ENCODE measurements at regions not wholly inside any gene's neighbourhood (a gene's known extent, or its start where the extent isn't known, plus 50 kb on each side); places are given as distances from the start of the nearest gene placed in this dataset.

- TF ChIP-seq ZSCAN23 (tag by site-specific recombination; IDR thresholded peaks at IDR 0.05), result no peak
Observed at GRCh38 chr1:181405584-181405983, 77.7 kb upstream of the CACNA1E start (continued).

GRCh38 chr1:181406989-181407388, 76.3 kb upstream of the CACNA1E start:
- no peaks in the 10 kb centered on the region for H3K4me1 ChIP-seq (ENCODE audit: control insufficient read depth, insufficient read depth, low read length)
- H3K4me3 ChIP-seq (ENCODE audit: low read depth, low read length), result no peak overlapping the region
- no peaks in the 10 kb centered on the region for H3K36me3 ChIP-seq (ENCODE audit: control insufficient read depth in 2 of 2, insufficient read depth in 1 of 2, low read length in 2 of 2)
- ChIA-PET POLR2A (no interaction called here), CTCF (no interaction called here)
- no peaks in the 10 kb centered on the region for H3K9me3 ChIP-seq (ENCODE audit: control insufficient read depth, insufficient read depth, low read depth, low read length)
- TF ChIP-seq ZBTB10 (tag by site-specific recombination; IDR thresholded peaks at IDR 0.05) (no peak), ZNF518A (tag by site-specific recombination; conservative IDR thresholded peaks at IDR 0.05; ENCODE audit: low read depth) (no peak), ZNF423 (tag by site-specific recombination; IDR thresholded peaks at IDR 0.05) (no peak), REPIN1 (tag by site-specific recombination; IDR thresholded peaks at IDR 0.05; ENCODE audit: low read depth) (no peak), KLF10 (tag by site-specific recombination; IDR thresholded peaks at IDR 0.05) (no peak), ZNF114 (tag by site-specific recombination; IDR thresholded peaks at IDR 0.05) (no peak), ZNF416 (tag by site-specific recombination; IDR thresholded peaks at IDR 0.05) (no peak), ZNF596 (tag by site-specific recombination; IDR thresholded peaks at IDR 0.05) (no peak)
- H3K27ac ChIP-seq (ENCODE audit: extremely low read depth, low read depth, low read length), result no peak overlapping the region

GRCh38 chr1:181409981-181410380, 73.3 kb upstream of the CACNA1E start:
- H3K4me1 ChIP-seq (ENCODE audit: control insufficient read depth, insufficient read depth, low read length), result no peaks in the 10 kb centered on the region
- ChIA-PET CTCF (interaction anchor here (0.5 kb wide), 1 partner anchor 13 kb away, joined by 6 read pairs; no protein-coding TSS in a partner anchor), POLR2A (no interaction called here)
- H3K4me3 ChIP-seq (ENCODE audit: low read depth, low read length), result no peak overlapping the region
- H3K36me3 ChIP-seq (ENCODE audit: control insufficient read depth in 2 of 2, insufficient read depth in 1 of 2, low read length in 2 of 2), result no peaks in the 10 kb centered on the region
- H3K27ac ChIP-seq (ENCODE audit: extremely low read depth, low read depth, low read length), result no peak overlapping the region
- no peaks in the 10 kb centered on the region for H3K9me3 ChIP-seq (ENCODE audit: control insufficient read depth, insufficient read depth, low read depth, low read length)
- no peak for TF ChIP-seq OVOL3 (tag by site-specific recombination; IDR thresholded peaks at IDR 0.05)
- no peak for TF ChIP-seq ZNF623 (tag by site-specific recombination; IDR thresholded peaks at IDR 0.05)
- TF ChIP-seq ZNF280D (tag by site-specific recombination; IDR thresholded peaks at IDR 0.05), result no peak
- TF ChIP-seq CTCF (tag by site-specific recombination; IDR thresholded peaks at IDR 0.05), result no peak
- TF ChIP-seq ZNF10 (tag by site-specific recombination; IDR thresholded peaks at IDR 0.05), result no peak
- no peak for TF ChIP-seq ZNF311 (tag by site-specific recombination; IDR thresholded peaks at IDR 0.05; ENCODE audit: borderline replicate concordance)
- TF ChIP-seq ZNF560 (tag by site-specific recombination; IDR thresholded peaks at IDR 0.05; ENCODE audit: borderline replicate concordance), result no peak
- TF ChIP-seq GLI4 (tag by site-specific recombination; IDR thresholded peaks at IDR 0.05), result no peak
- no peak for TF ChIP-seq ZBTB49 (tag by site-specific recombination; IDR thresholded peaks at IDR 0.05; ENCODE audit: low read depth)
- no peak for TF ChIP-seq ZNF626 (tag by site-specific recombination; IDR thresholded peaks at IDR 0.05)
